ENCODE measurements at regions not wholly inside any gene's neighbourhood (a gene's known extent, or its start where the extent isn't known, plus 50 kb on each side); places are given as distances from the start of the nearest gene placed in this dataset.
A peak's percentile ranks its signal among the peaks of the same experiment; 100 is the strongest.

DNA sequence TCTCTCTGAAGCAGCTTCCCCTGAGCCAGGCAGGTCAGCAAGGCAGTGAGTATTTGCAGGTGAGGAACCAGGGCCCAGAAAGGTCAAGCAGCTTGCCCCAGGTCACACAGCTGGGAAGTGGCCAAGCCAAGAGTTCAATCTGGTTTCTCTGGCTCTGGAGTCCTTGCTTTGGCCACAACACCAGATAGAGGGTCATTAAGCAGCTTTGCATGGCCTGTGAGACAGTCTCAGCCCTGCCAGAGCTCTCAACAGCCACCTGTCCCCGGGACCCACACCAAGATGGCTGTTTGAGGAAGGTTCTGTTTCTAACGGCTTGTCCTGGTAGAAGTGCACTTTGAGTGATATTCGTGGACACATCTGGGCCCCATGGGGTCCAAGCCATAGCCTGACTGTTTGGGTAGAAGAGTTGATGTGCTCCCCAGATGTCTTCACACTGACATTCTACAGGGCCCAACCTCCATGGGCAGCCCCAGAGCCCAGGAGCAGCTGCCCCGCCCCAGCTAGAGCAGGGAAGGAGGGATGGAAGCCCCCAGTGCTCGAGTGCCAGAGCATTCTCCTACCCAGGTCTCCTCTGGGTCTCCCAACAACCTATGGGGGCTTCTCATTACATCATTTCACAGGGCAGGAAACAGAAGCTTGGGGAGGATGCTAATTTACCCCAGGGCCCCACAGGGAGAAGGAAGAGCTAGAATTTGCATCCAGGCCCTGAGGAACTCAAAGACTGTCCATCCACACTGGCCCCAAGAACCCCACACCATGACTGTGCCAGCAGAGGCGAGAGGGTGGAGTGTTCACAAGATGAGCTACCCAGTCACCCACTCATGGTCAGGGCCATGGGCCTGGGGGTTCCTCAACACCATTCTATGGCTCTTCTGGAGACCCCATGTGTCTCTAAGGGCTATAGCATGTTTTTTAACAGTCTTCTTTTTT lies 107.3 kb upstream of the CDH5 start:
- H3K4me3 ChIP-seq: no peak overlapping the region
- peak in 1 of 3 donors; percentile 17 for DNase-seq
- H3K36me3 ChIP-seq: no peaks in the 10 kb centered on the region
- H3K27ac ChIP-seq: no peak overlapping the region
- no peaks in the 10 kb centered on the region for H3K4me1 ChIP-seq
- no peaks in the 10 kb centered on the region for H3K9me3 ChIP-seq
- no peak for TF ChIP-seq CTCF (IDR thresholded peaks at IDR 0.05)
- no peak for TF ChIP-seq POLR2A (IDR thresholded peaks at IDR 0.05)
- no peaks in the 10 kb centered on the region for H3K27me3 ChIP-seq

DNA sequence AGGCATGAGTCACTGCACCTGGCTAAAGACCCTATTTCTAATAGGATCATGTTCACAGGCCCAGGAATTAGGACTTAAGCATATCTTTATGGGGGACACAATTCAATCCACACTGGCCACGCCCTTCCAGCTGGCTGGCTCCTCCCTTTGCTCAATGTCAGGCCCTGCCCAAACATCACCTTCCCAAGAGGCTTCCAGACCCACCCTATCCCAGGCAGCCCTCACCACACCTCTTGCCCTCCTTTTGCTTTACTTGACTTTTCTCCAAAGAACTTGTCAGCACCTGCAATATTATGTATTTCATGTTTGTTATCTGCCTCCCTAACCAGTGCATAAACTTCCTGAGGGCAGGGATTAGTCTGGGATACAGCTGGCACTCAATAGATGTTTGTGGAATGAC lies 109.6 kb upstream of the CDH5 start:
- Histone ChIP-seq H3K27me3 (no peaks in the 10 kb centered on the region), H3K27ac (no peak overlapping the region), H3K4me3 (no peak overlapping the region), H3K36me3 (no peaks in the 10 kb centered on the region), H3K4me1 (no peaks in the 10 kb centered on the region), H3K9me3 (no peaks in the 10 kb centered on the region)
- peak in 1 of 3 donors; percentile 18 for DNase-seq
- TF ChIP-seq CTCF (IDR thresholded peaks at IDR 0.05): no peak
- TF ChIP-seq POLR2A (IDR thresholded peaks at IDR 0.05): no peak

GRCh38 chr16:66255647-66256046 lies 110.8 kb upstream of the CDH5 start:
- no peak overlapping the region for H3K4me3 ChIP-seq
- no peak for TF ChIP-seq CTCF (IDR thresholded peaks at IDR 0.05)
- no peak for TF ChIP-seq POLR2A (IDR thresholded peaks at IDR 0.05)
- H3K4me1 ChIP-seq: no peaks in the 10 kb centered on the region
- H3K27me3 ChIP-seq: no peaks in the 10 kb centered on the region
- H3K27ac ChIP-seq: no peak overlapping the region
- peak in 1 of 3 donors; percentile 36 for DNase-seq
- H3K9me3 ChIP-seq: no peaks in the 10 kb centered on the region
- no peaks in the 10 kb centered on the region for H3K36me3 ChIP-seq

DNA sequence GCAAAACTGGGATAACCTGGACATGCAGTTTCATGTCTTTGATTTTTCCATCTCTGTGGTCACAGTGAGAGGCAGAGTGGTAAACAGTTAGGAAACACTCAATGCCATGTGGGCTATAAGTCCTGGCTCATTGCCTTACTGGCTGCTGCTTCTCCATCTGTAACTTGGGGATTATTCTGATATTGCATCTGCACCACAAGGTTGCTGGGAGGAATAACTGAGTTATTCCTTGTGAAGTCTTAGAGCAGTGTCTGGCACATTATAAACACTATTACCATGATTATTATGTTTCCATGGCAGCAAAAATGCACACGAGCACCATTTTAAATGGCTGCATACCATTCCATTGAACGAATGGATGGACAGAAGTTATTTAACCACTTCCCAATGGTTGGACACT lies 111.7 kb upstream of the CDH5 start:
- Histone ChIP-seq H3K27me3 (no peaks in the 10 kb centered on the region), H3K9me3 (no peaks in the 10 kb centered on the region), H3K4me3 (no peak overlapping the region), H3K4me1 (no peaks in the 10 kb centered on the region), H3K36me3 (no peaks in the 10 kb centered on the region), H3K27ac (no peak overlapping the region)
- TF ChIP-seq CTCF (IDR thresholded peaks at IDR 0.05): no peak
- no peak for TF ChIP-seq POLR2A (IDR thresholded peaks at IDR 0.05)
- DNase-seq: no peak

- Histone ChIP-seq H3K4me1 (no peaks in the 10 kb centered on the region), H3K27me3 (no peaks in the 10 kb centered on the region), H3K9me3 (no peaks in the 10 kb centered on the region), H3K4me3 (no peak overlapping the region), H3K36me3 (no peaks in the 10 kb centered on the region), H3K27ac (no peak overlapping the region)
- TF ChIP-seq POLR2A (IDR thresholded peaks at IDR 0.05) (no peak), CTCF (IDR thresholded peaks at IDR 0.05) (no peak)
- DNase-seq: no peak
These were observed 112.4 kb upstream of the CDH5 start for GRCh38 chr16:66254106-66254505.

Measured in Peyer's patch (tissue), 4 donors.